KMS-11 (cell line): ENCODE measurements at regions not wholly inside any gene's neighbourhood (a gene's known extent, or its start where the extent isn't known, plus 50 kb on each side); places are given as distances from the start of the nearest gene placed in this dataset.

Experiments
- H2AFZ ChIP-seq: fragments of 200-600 bp; sonication (generic); 2 replicates; pipeline ENCODE4 v1.6.1; 2016; ENCODE audit warnings: antibody characterized with exemption, mixed run types, low read depth
- H3K27ac ChIP-seq: fragments of 200-600 bp; sonication (generic); 2 replicates; pipeline ENCODE4 v1.6.1; 2016; ENCODE audit warnings: mild to moderate bottlenecking, mixed run types
- H3K27me3 ChIP-seq: fragments of 200-600 bp; sonication (generic); 2 replicates; pipeline ENCODE4 v1.6.1; 2017; ENCODE audit warnings: mild to moderate bottlenecking, low read depth, mixed run types, moderate library complexity; ENCODE audit not compliant: insufficient read depth
- H3K36me3 ChIP-seq: fragments of 200-600 bp; sonication (generic); 2 replicates; pipeline ENCODE4 v1.6.1; 2017; ENCODE audit warnings: mild to moderate bottlenecking, mixed run types; ENCODE audit not compliant: insufficient read depth
- H3K4me1 ChIP-seq: fragments of 200-600 bp; sonication (generic); 2 replicates; pipeline ENCODE4 v1.6.1; 2016; ENCODE audit warnings: mild to moderate bottlenecking, low read depth, mixed run types; ENCODE audit not compliant: poor library complexity, severe bottlenecking
- H3K4me2 ChIP-seq: fragments of 200-600 bp; sonication (generic); 2 replicates; pipeline ENCODE4 v1.7.0; 2016; ENCODE audit warnings: mild to moderate bottlenecking, mixed run types
- H3K4me3 ChIP-seq: fragments of 200-600 bp; sonication (generic); IDR thresholded peaks from 2 replicates; pipeline ENCODE4 v1.6.1; 2017; ENCODE audit warnings: low read depth, low read length, mixed read lengths; ENCODE audit not compliant: insufficient read depth
- H3K79me2 ChIP-seq: fragments of 200-600 bp; sonication (generic); 2 replicates; pipeline ENCODE4 v1.6.1; 2016; ENCODE audit warnings: low read depth, mixed run types; ENCODE audit not compliant: insufficient read depth
- H3K9ac ChIP-seq: fragments of 200-600 bp; sonication (generic); 2 replicates; pipeline ENCODE4 v1.6.1; 2016; ENCODE audit warnings: mild to moderate bottlenecking, mixed run types
- H4K20me1 ChIP-seq: fragments of 200-600 bp; sonication (generic); 2 replicates; pipeline ENCODE4 v1.6.1; 2016; ENCODE audit warnings: mild to moderate bottlenecking, mixed run types; ENCODE audit not compliant: insufficient read depth
- TF ChIP-seq, protein P1 (sequence below): fragments of 200-600 bp; sonication (generic); conservative IDR thresholded peaks from 2 replicates; pipeline ENCODE4 v1.6.1; 2017; ENCODE audit warnings: low read depth, mild to moderate bottlenecking, antibody characterized with exemption, low read length, moderate library complexity, mixed read lengths

DNA sequence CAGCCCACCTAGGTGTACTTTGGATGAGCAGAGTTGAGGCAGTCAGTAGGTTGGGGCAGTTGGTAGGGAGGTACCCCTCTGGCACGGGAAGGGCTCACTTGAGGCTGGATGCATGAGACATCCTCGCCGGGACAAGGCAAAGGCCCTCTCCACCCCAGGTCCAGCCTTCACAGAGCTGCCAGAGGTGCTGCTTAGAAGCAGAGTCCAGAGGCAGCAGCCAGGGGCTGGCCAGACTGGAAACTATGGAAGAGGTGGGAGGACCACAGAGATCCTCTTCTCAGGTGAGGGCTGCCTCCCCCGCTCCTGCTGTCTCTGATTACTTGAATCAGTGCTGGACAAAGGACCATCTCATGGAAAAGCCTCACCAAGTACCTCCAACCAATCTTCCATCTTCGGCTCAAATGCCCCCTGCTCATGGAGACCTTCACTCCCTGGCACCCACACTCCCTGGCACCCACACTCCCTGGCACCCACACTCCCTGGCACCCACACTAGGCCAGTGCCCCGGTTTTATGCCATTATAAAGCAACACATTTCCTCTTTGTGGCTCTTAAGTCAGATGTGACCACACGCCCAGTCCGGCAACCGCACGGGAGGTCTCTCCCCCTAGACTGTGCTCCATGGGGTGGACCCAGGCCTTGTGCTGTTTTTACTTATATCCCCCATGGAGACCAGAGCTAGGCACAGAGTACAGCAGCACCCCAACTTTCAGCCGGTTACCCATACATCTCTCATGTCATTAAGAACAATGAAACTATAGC lies 100.1 kb downstream of the YTHDF1 start:
- H3K27me3 ChIP-seq, result peaks cover 97% of the 10 kb centered on the region
- no peaks in the 10 kb centered on the region for H3K79me2 ChIP-seq
- H3K4me2 ChIP-seq, result no peak overlapping the region
- no peak overlapping the region for H2AFZ ChIP-seq
- no peak overlapping the region for H3K27ac ChIP-seq
- TF ChIP-seq, protein P1, sequence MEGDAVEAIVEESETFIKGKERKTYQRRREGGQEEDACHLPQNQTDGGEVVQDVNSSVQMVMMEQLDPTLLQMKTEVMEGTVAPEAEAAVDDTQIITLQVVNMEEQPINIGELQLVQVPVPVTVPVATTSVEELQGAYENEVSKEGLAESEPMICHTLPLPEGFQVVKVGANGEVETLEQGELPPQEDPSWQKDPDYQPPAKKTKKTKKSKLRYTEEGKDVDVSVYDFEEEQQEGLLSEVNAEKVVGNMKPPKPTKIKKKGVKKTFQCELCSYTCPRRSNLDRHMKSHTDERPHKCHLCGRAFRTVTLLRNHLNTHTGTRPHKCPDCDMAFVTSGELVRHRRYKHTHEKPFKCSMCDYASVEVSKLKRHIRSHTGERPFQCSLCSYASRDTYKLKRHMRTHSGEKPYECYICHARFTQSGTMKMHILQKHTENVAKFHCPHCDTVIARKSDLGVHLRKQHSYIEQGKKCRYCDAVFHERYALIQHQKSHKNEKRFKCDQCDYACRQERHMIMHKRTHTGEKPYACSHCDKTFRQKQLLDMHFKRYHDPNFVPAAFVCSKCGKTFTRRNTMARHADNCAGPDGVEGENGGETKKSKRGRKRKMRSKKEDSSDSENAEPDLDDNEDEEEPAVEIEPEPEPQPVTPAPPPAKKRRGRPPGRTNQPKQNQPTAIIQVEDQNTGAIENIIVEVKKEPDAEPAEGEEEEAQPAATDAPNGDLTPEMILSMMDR, result no peak
- no peak overlapping the region for H3K9ac ChIP-seq
- no peaks in the 10 kb centered on the region for H3K4me1 ChIP-seq
- H3K4me3 ChIP-seq, result no peak overlapping the region
- no peaks in the 10 kb centered on the region for H3K36me3 ChIP-seq
- H4K20me1 ChIP-seq, result no peaks in the 10 kb centered on the region

DNA sequence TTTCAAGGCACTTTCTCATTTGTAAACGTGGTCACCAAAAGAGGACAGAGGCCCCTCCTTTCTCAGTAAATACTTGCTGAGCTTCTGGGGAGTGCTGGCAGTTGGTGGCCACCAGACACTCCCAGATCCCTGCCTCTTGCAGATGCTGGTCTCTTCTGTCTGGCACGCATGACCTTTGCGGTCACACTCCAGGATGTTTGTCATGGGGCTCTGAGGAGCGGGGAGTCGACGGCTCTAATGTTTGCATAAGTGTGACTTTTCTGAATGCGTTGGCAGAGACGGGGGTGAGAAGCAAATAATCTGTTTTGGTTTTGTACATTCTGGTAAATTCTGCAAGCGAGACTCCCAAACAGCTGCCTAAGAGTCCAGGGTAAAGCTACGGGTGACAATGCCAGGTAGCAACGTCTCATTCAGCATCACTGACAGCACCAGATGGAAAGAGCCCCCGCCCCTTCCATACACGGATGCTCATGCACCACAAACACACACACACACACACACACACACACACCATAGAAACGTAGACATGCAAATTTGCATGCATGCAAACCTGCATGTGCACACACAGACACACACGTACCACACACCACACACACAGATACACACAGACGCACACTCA lies 101.1 kb downstream of the YTHDF1 start:
- no peak overlapping the region for H3K4me2 ChIP-seq
- H3K4me3 ChIP-seq, result no peak overlapping the region
- no peak overlapping the region for H3K27ac ChIP-seq
- H3K4me1 ChIP-seq, result no peaks in the 10 kb centered on the region
- H3K9ac ChIP-seq, result no peak overlapping the region
- H3K36me3 ChIP-seq, result no peaks in the 10 kb centered on the region
- TF ChIP-seq, protein P1, result no peak
- no peaks in the 10 kb centered on the region for H3K79me2 ChIP-seq
- H3K27me3 ChIP-seq, result peaks cover 97% of the 10 kb centered on the region
- no peak overlapping the region for H2AFZ ChIP-seq
- no peaks in the 10 kb centered on the region for H4K20me1 ChIP-seq

DNA sequence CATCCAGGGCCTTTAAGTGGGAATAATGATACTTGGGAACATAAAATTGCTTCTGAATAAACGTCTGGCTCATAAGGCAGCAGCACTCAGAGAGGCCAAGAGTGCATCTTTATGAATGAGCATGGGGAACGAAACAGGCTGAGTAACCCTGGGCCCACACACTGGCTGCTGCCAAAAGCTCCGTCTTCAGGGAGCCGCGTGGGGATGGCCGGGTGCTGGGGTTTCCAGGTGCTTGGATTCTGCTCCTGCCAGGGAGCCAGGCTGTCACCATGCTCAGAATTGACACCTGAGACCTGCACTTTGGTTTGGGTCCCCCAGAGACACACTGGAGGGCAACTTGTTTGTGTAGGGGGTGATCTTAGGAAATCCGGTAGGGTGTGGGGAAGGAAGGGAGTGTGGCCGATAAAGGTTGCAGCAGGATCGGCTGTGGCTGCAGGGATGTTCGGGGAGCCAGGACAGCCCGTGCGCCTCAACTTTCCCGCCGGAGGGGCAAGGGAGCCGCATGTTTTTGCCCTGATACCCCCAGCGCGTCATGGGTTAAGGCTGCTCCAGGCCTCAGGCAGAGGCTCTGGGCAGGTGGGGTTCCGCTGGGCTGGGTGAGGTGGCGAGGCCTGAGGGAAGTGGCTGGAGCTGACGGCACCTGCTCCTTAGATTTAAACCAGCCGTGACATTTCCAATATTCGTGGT lies 101.8 kb downstream of the YTHDF1 start:
- no peak overlapping the region for H3K4me3 ChIP-seq
- TF ChIP-seq, protein P1, result no peak
- no peak overlapping the region for H3K9ac ChIP-seq
- H3K36me3 ChIP-seq, result no peaks in the 10 kb centered on the region
- peaks cover 97% of the 10 kb centered on the region for H3K27me3 ChIP-seq
- no peaks in the 10 kb centered on the region for H4K20me1 ChIP-seq
- H3K27ac ChIP-seq, result no peak overlapping the region
- no peaks in the 10 kb centered on the region for H3K79me2 ChIP-seq
- no peak overlapping the region for H2AFZ ChIP-seq
- H3K4me1 ChIP-seq, result no peaks in the 10 kb centered on the region
- no peak overlapping the region for H3K4me2 ChIP-seq

DNA sequence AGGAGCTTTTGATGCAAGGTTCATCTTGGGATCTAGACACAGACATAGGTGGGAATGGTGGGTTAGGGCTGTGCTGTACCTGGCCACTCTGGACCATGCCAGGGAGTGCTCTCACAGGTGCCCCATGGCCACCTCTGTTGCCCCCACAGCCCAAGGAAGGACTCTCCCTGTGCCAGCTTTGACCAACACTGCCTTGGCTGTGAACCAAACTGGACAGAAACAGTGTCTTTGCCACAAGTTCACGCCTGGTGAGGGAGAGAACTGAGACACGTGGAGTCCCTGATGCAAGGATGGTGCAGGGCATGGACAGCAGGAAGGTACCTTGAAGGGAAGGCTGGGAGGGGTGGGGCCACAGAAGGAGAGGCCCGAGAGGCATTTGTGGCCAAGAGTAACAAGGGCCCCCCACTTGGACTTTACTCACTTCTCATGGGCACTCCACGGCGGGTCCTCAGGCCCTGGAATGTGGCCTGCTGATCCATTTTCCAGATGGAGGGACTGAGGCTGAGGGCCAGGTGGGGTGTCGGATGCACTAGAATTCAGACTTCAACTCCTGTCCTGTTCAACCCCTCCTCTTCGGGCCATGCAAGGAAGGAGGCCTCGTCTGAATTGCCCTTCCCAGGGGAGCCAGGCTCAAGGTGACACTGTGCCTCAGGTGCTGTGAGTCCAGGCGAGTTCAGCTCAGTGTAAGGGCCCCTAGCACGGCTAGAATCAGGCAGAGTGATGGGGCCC lies 103.3 kb downstream of the YTHDF1 start:
- Histone ChIP-seq H3K4me2 (no peak overlapping the region), H3K27ac (no peak overlapping the region), H3K9ac (no peak overlapping the region), H3K27me3 (peaks cover 99% of the 10 kb centered on the region), H3K4me1 (no peaks in the 10 kb centered on the region), H4K20me1 (no peaks in the 10 kb centered on the region), H3K4me3 (no peak overlapping the region), H3K36me3 (no peaks in the 10 kb centered on the region), H3K79me2 (no peaks in the 10 kb centered on the region), H2AFZ (no peak overlapping the region)
- TF ChIP-seq, protein P1, result no peak
